KMS-11 (cell line): ENCODE measurements at regions not wholly inside any gene's neighbourhood (a gene's known extent, or its start where the extent isn't known, plus 50 kb on each side); places are given as distances from the start of the nearest gene placed in this dataset.

Source experiments
- H2AFZ ChIP-seq: fragments of 200-600 bp; sonication (generic); 2 replicates; pipeline ENCODE4 v1.6.1; 2016; ENCODE audit warnings: antibody characterized with exemption, mixed run types, low read depth
- H3K27ac ChIP-seq: fragments of 200-600 bp; sonication (generic); 2 replicates; pipeline ENCODE4 v1.6.1; 2016; ENCODE audit warnings: mild to moderate bottlenecking, mixed run types
- H3K27me3 ChIP-seq: fragments of 200-600 bp; sonication (generic); 2 replicates; pipeline ENCODE4 v1.6.1; 2017; ENCODE audit warnings: mild to moderate bottlenecking, low read depth, mixed run types, moderate library complexity; ENCODE audit not compliant: insufficient read depth
- H3K36me3 ChIP-seq: fragments of 200-600 bp; sonication (generic); 2 replicates; pipeline ENCODE4 v1.6.1; 2017; ENCODE audit warnings: mild to moderate bottlenecking, mixed run types; ENCODE audit not compliant: insufficient read depth
- H3K4me1 ChIP-seq: fragments of 200-600 bp; sonication (generic); 2 replicates; pipeline ENCODE4 v1.6.1; 2016; ENCODE audit warnings: mild to moderate bottlenecking, low read depth, mixed run types; ENCODE audit not compliant: poor library complexity, severe bottlenecking
- H3K4me2 ChIP-seq: fragments of 200-600 bp; sonication (generic); 2 replicates; pipeline ENCODE4 v1.7.0; 2016; ENCODE audit warnings: mild to moderate bottlenecking, mixed run types
- H3K4me3 ChIP-seq: fragments of 200-600 bp; sonication (generic); IDR thresholded peaks from 2 replicates; pipeline ENCODE4 v1.6.1; 2017; ENCODE audit warnings: low read depth, low read length, mixed read lengths; ENCODE audit not compliant: insufficient read depth
- H3K79me2 ChIP-seq: fragments of 200-600 bp; sonication (generic); 2 replicates; pipeline ENCODE4 v1.6.1; 2016; ENCODE audit warnings: low read depth, mixed run types; ENCODE audit not compliant: insufficient read depth
- H3K9ac ChIP-seq: fragments of 200-600 bp; sonication (generic); 2 replicates; pipeline ENCODE4 v1.6.1; 2016; ENCODE audit warnings: mild to moderate bottlenecking, mixed run types
- H4K20me1 ChIP-seq: fragments of 200-600 bp; sonication (generic); 2 replicates; pipeline ENCODE4 v1.6.1; 2016; ENCODE audit warnings: mild to moderate bottlenecking, mixed run types; ENCODE audit not compliant: insufficient read depth
- TF ChIP-seq, protein P1 (sequence below): fragments of 200-600 bp; sonication (generic); conservative IDR thresholded peaks from 2 replicates; pipeline ENCODE4 v1.6.1; 2017; ENCODE audit warnings: low read depth, mild to moderate bottlenecking, antibody characterized with exemption, low read length, moderate library complexity, mixed read lengths

- TF ChIP-seq, protein P1, sequence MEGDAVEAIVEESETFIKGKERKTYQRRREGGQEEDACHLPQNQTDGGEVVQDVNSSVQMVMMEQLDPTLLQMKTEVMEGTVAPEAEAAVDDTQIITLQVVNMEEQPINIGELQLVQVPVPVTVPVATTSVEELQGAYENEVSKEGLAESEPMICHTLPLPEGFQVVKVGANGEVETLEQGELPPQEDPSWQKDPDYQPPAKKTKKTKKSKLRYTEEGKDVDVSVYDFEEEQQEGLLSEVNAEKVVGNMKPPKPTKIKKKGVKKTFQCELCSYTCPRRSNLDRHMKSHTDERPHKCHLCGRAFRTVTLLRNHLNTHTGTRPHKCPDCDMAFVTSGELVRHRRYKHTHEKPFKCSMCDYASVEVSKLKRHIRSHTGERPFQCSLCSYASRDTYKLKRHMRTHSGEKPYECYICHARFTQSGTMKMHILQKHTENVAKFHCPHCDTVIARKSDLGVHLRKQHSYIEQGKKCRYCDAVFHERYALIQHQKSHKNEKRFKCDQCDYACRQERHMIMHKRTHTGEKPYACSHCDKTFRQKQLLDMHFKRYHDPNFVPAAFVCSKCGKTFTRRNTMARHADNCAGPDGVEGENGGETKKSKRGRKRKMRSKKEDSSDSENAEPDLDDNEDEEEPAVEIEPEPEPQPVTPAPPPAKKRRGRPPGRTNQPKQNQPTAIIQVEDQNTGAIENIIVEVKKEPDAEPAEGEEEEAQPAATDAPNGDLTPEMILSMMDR: no peak
- H3K36me3 ChIP-seq: no peaks in the 10 kb centered on the region
- H4K20me1 ChIP-seq: no peaks in the 10 kb centered on the region
- no peak overlapping the region for H3K27ac ChIP-seq
- H3K4me1 ChIP-seq: no peaks in the 10 kb centered on the region
- H3K4me2 ChIP-seq: no peak overlapping the region
- no peak overlapping the region for H3K4me3 ChIP-seq
- no peak overlapping the region for H2AFZ ChIP-seq
- H3K79me2 ChIP-seq: no peaks in the 10 kb centered on the region
- H3K27me3 ChIP-seq: no peaks in the 10 kb centered on the region
- H3K9ac ChIP-seq: no peak overlapping the region
Measured at GRCh38 chr6:11317885-11318771, 85.7 kb upstream of the NEDD9 start.

DNA sequence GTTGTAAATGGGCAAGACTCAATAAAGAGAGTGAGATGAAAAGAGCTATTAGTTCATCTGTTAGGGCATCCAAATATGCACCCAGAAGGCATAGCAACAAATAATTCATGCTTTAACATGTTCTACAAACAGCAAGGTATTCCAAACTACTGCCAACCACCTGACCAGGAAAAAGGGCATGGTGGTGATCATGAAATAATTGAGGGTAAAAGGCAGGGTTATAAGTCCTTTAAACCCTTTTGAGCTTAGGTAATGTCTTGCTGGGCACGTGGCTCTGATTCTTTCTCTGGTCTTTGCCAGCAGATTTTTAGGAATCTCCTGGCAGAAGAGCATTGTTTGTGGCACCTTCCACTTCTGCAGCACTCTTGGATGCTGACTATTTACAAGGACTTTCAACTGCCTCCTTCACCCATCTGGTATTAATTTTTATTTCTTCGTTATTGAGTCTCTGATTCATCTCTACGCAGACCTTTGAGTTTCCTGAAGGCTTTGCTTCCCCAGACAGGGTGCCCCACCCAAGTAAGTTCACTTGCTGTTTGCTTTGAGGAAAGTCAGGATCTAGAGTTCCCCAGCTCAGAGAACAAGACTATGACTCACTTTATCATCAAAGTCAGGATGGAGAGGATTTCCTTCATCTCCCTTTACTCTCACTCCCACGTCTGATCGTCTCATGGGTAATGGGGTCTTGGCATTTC is 83.4 kb upstream of the NEDD9 start:
- H3K79me2 ChIP-seq: no peaks in the 10 kb centered on the region
- H3K9ac ChIP-seq: no peak overlapping the region
- no peaks in the 10 kb centered on the region for H3K36me3 ChIP-seq
- H3K4me2 ChIP-seq: no peak overlapping the region
- no peak overlapping the region for H3K27ac ChIP-seq
- no peak overlapping the region for H2AFZ ChIP-seq
- H4K20me1 ChIP-seq: no peaks in the 10 kb centered on the region
- no peaks in the 10 kb centered on the region for H3K4me1 ChIP-seq
- TF ChIP-seq, protein P1: no peak
- H3K4me3 ChIP-seq: no peak overlapping the region
- H3K27me3 ChIP-seq: no peaks in the 10 kb centered on the region

- Histone ChIP-seq H3K4me2 (no peak overlapping the region), H4K20me1 (no peaks in the 10 kb centered on the region), H3K36me3 (no peaks in the 10 kb centered on the region), H3K27me3 (no peaks in the 10 kb centered on the region), H3K79me2 (no peaks in the 10 kb centered on the region), H2AFZ (no peak overlapping the region), H3K9ac (no peak overlapping the region), H3K4me1 (no peaks in the 10 kb centered on the region), H3K27ac (no peak overlapping the region), H3K4me3 (no peak overlapping the region)
- TF ChIP-seq, protein P1: no peak
Measured at GRCh38 chr6:11313207-11313606, 80.7 kb upstream of the NEDD9 start.

DNA sequence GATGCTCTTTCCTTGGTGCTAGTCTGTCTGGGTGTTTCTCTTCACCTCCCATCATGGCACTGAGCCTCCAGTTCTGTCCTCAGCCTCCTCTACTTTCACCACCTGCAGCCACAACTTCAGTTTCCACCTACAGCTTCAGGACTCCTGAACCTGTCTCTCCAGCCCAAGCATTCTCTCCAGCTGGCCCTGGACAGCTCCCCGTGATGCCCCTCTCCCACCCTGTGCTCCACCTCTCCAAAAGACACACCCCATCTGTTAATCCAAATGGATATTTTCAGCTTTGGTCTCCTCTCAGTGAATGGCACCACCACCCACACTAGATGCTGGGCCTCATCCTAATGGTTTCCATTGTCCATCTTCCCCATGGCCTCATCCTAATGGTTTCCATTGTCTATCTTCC is 79.5 kb upstream of the NEDD9 start:
- no peaks in the 10 kb centered on the region for H4K20me1 ChIP-seq
- H3K36me3 ChIP-seq: no peaks in the 10 kb centered on the region
- H3K9ac ChIP-seq: no peak overlapping the region
- H3K4me3 ChIP-seq: no peak overlapping the region
- H3K79me2 ChIP-seq: no peaks in the 10 kb centered on the region
- H3K27me3 ChIP-seq: no peaks in the 10 kb centered on the region
- no peak overlapping the region for H3K4me2 ChIP-seq
- H2AFZ ChIP-seq: no peak overlapping the region
- H3K27ac ChIP-seq: no peak overlapping the region
- H3K4me1 ChIP-seq: no peaks in the 10 kb centered on the region
- TF ChIP-seq, protein P1: no peak
